Activated CD4-positive, alpha-beta memory T cell treated with anti-CD3 and anti-CD28 coated beads, Interleukin-2, amount 10 ng/mL, durations not matched to agents 7 days and 5 days (primary cell): ENCODE measurements at regions not wholly inside any gene's neighbourhood (a gene's known extent, or its start where the extent isn't known, plus 50 kb on each side); places are given as distances from the start of the nearest gene placed in this dataset.
A peak's percentile ranks its signal among the peaks of the same experiment; 100 is the strongest.

ENCODE experiments used
- CTCF ChIA-PET: fragments of 350-600 bp; sonication (Branson Sonifier 250); formaldehyde crosslinking; loops from one replicate; lab custom pipeline; 2021; ENCODE audit warnings: antibody characterized with exemption, inconsistent platforms; lab: Charles Lee
- POLR2A ChIA-PET: fragments of 350-600 bp; sonication (Branson Sonifier 250); formaldehyde crosslinking; loops from one replicate; lab custom pipeline; 2021; ENCODE audit warnings: antibody characterized with exemption; lab: Charles Lee
- DNase-seq: peaks from one replicate; pipeline ENCODE4 v3.0.0-alpha.2; 2020
- H3K27ac Mint-ChIP-seq: one replicate; pipeline ENCODE4 v1.8.0; 2021; ENCODE audit warnings: mild to moderate bottlenecking, mixed read lengths
- H3K27me3 Mint-ChIP-seq: one replicate; pipeline ENCODE4 v1.8.0; 2021; ENCODE audit warnings: mixed read lengths
- H3K36me3 Mint-ChIP-seq: one replicate; pipeline ENCODE4 v1.8.0; 2021; ENCODE audit warnings: low read depth, mixed read lengths
- H3K4me1 Mint-ChIP-seq: one replicate; pipeline ENCODE4 v1.8.0; 2021; ENCODE audit warnings: mixed read lengths
- H3K4me3 Mint-ChIP-seq: one replicate; pipeline ENCODE4 v1.8.0; 2021; ENCODE audit warnings: mild to moderate bottlenecking, mixed read lengths
- H3K9me3 Mint-ChIP-seq: one replicate; pipeline ENCODE4 v1.8.0; 2021; ENCODE audit warnings: mixed read lengths

- ChIA-PET CTCF (interaction anchor here (1.1 to 1.5 kb wide), 2 partner anchors 23 to 266 kb away, joined by 3 to 6 read pairs; partner anchors contain the start of gene FOXD2), POLR2A (no interaction called here)
- peaks cover 2% of the 10 kb centered on the region for H3K4me1 Mint-ChIP-seq
- H3K9me3 Mint-ChIP-seq, result no peaks in the 10 kb centered on the region
- no peaks in the 10 kb centered on the region for H3K36me3 Mint-ChIP-seq
- peaks cover 30% of the 10 kb centered on the region for H3K27me3 Mint-ChIP-seq
- H3K4me3 Mint-ChIP-seq, result no peak overlapping the region
- no peak for DNase-seq
- no peak overlapping the region for H3K27ac Mint-ChIP-seq
Measured at GRCh38 chr1:47703156-47703825, 265.4 kb downstream of the FOXD2 start.

GRCh38 chr1:47703981-47704596 lies 266.2 kb downstream of the FOXD2 start:
- peaks cover 34% of the 10 kb centered on the region for H3K27me3 Mint-ChIP-seq
- no peak overlapping the region for H3K4me3 Mint-ChIP-seq
- ChIA-PET POLR2A (interaction anchor here (0.9 kb wide), 1 partner anchor 268 kb away, joined by 3 read pairs; no protein-coding TSS in a partner anchor), CTCF (interaction anchor here (1.1 to 1.9 kb wide), 3 partner anchors 22 to 267 kb away, joined by 3 to 7 read pairs (median 6); partner anchors contain the start of gene FOXD2)
- no peaks in the 10 kb centered on the region for H3K9me3 Mint-ChIP-seq
- DNase-seq, result no peak
- no peak overlapping the region for H3K27ac Mint-ChIP-seq
- peaks cover 2% of the 10 kb centered on the region for H3K4me1 Mint-ChIP-seq
- no peaks in the 10 kb centered on the region for H3K36me3 Mint-ChIP-seq

- no peaks in the 10 kb centered on the region for H3K36me3 Mint-ChIP-seq
- peaks cover 3% of the 10 kb centered on the region for H3K4me1 Mint-ChIP-seq
- no peak overlapping the region for H3K27ac Mint-ChIP-seq
- H3K27me3 Mint-ChIP-seq, result peaks cover 46% of the 10 kb centered on the region
- no peak overlapping the region for H3K4me3 Mint-ChIP-seq
- POLR2A ChIA-PET, result no interaction called here
- CTCF ChIA-PET, result interaction anchor here (0.5 to 1.9 kb wide), 4 partner anchors 21 to 270 kb away, joined by 3 to 7 read pairs (median 4); no protein-coding TSS in a partner anchor
- no peak for DNase-seq
- no peaks in the 10 kb centered on the region for H3K9me3 Mint-ChIP-seq
Measured at GRCh38 chr1:47705517-47706130, 267.8 kb downstream of the FOXD2 start.

- ChIA-PET CTCF (interaction anchor here (1.0 to 6.1 kb wide), 2 partner anchors 19 to 272 kb away, joined by 4 to 91 read pairs; partner anchors contain the start of gene FOXD2), POLR2A (no interaction called here)
- Mint-ChIP-seq H3K27me3 (peaks cover 59% of the 10 kb centered on the region), H3K36me3 (no peaks in the 10 kb centered on the region), H3K4me1 (peaks cover 3% of the 10 kb centered on the region), H3K4me3 (no peak overlapping the region), H3K9me3 (no peaks in the 10 kb centered on the region), H3K27ac (no peak overlapping the region)
- no peak for DNase-seq
Measured at GRCh38 chr1:47707503-47707902, 269.7 kb downstream of the FOXD2 start.

GRCh38 chr1:47708019-47708535 lies 270.2 kb downstream of the FOXD2 start:
- Mint-ChIP-seq H3K9me3 (no peaks in the 10 kb centered on the region), H3K4me3 (no peak overlapping the region), H3K36me3 (no peaks in the 10 kb centered on the region), H3K27ac (no peak overlapping the region), H3K4me1 (peaks cover 3% of the 10 kb centered on the region), H3K27me3 (peaks cover 65% of the 10 kb centered on the region)
- DNase-seq, result no peak
- POLR2A ChIA-PET, result no interaction called here
- CTCF ChIA-PET, result interaction anchor here (2.8 to 6.1 kb wide), 2 partner anchors 18 to 272 kb away, joined by 15 to 91 read pairs; partner anchors contain the start of gene FOXD2

GRCh38 chr1:47708658-47709018 lies 270.8 kb downstream of the FOXD2 start:
- ChIA-PET CTCF (interaction anchor here (2.8 to 6.1 kb wide), 2 partner anchors 18 to 273 kb away, joined by 15 to 91 read pairs; partner anchors contain the start of gene FOXD2), POLR2A (no interaction called here)
- Mint-ChIP-seq H3K27ac (no peak overlapping the region), H3K27me3 (peaks cover 69% of the 10 kb centered on the region), H3K9me3 (no peaks in the 10 kb centered on the region), H3K4me1 (peaks cover 3% of the 10 kb centered on the region), H3K4me3 (no peak overlapping the region), H3K36me3 (no peaks in the 10 kb centered on the region)
- no peak for DNase-seq

- H3K36me3 Mint-ChIP-seq, result no peaks in the 10 kb centered on the region
- CTCF ChIA-PET, result interaction anchor here (2.8 to 6.1 kb wide), 2 partner anchors 17 to 274 kb away, joined by 15 to 91 read pairs; partner anchors contain the start of gene FOXD2
- DNase-seq, result no peak
- no peak overlapping the region for H3K27ac Mint-ChIP-seq
- peaks cover 3% of the 10 kb centered on the region for H3K4me1 Mint-ChIP-seq
- H3K27me3 Mint-ChIP-seq, result peaks cover 72% of the 10 kb centered on the region
- H3K4me3 Mint-ChIP-seq, result no peak overlapping the region
- H3K9me3 Mint-ChIP-seq, result no peaks in the 10 kb centered on the region
- POLR2A ChIA-PET, result no interaction called here
Measured at GRCh38 chr1:47709019-47709871, 271.4 kb downstream of the FOXD2 start.

GRCh38 chr1:47709872-47710231 lies 272.0 kb downstream of the FOXD2 start:
- Mint-ChIP-seq H3K27ac (no peak overlapping the region), H3K4me3 (no peak overlapping the region), H3K27me3 (peaks cover 69% of the 10 kb centered on the region), H3K36me3 (no peaks in the 10 kb centered on the region), H3K4me1 (peaks cover 3% of the 10 kb centered on the region), H3K9me3 (no peaks in the 10 kb centered on the region)
- POLR2A ChIA-PET, result interaction anchor here (1.2 kb wide), 1 partner anchor 274 kb away, joined by 4 read pairs; no protein-coding TSS in a partner anchor
- CTCF ChIA-PET, result interaction anchor here (0.7 to 6.1 kb wide), 9 partner anchors 15 to 531 kb away, joined by 3 to 91 read pairs (median 3); partner anchors contain the start of genes CMPK1 and FOXD2
- no peak for DNase-seq

GRCh38 chr1:47710329-47711071 lies 272.7 kb downstream of the FOXD2 start:
- DNase-seq, result peak; percentile 69
- H3K27me3 Mint-ChIP-seq, result peaks cover 71% of the 10 kb centered on the region
- no peaks in the 10 kb centered on the region for H3K9me3 Mint-ChIP-seq
- no peak overlapping the region for H3K4me3 Mint-ChIP-seq
- H3K36me3 Mint-ChIP-seq, result no peaks in the 10 kb centered on the region
- ChIA-PET CTCF (interaction anchor here (0.7 to 6.1 kb wide), 10 partner anchors 15 to 531 kb away, joined by 3 to 91 read pairs (median 3); partner anchors contain the start of genes CMPK1 and FOXD2), POLR2A (interaction anchor here (1.2 kb wide), 1 partner anchor 275 kb away, joined by 4 read pairs; no protein-coding TSS in a partner anchor)
- peak overlapping the region; percentile 16 for H3K27ac Mint-ChIP-seq
- peaks cover 3% of the 10 kb centered on the region for H3K4me1 Mint-ChIP-seq
